ENCODE measurements at regions not wholly inside any gene's neighbourhood (a gene's known extent, or its start where the extent isn't known, plus 50 kb on each side); places are given as distances from the start of the nearest gene placed in this dataset.

DNA sequence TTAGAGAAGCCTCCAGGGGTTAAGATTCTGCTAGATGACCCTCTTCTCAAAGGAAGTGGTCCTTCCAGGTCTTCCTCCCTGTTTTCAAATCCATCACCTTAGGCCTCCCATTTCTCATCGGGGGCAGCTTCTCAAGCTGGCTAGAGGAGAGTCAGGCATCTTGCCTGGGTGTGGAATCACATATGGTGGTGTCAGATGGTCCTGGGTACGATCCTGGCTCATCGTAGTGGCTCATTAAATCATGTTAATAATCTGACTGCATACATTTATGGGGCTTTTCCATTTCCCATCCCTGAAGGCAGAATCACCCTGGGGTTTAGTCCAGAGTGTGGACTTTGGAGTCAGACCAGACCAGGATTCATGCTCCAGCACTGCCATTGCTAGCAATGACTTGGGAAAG, 132.6 kb downstream of the RPS24 start:
- ATAC-seq (replicated peaks in 1 of 4): no peak
- no peak overlapping the region for H3K4me3 Mint-ChIP-seq

DNA sequence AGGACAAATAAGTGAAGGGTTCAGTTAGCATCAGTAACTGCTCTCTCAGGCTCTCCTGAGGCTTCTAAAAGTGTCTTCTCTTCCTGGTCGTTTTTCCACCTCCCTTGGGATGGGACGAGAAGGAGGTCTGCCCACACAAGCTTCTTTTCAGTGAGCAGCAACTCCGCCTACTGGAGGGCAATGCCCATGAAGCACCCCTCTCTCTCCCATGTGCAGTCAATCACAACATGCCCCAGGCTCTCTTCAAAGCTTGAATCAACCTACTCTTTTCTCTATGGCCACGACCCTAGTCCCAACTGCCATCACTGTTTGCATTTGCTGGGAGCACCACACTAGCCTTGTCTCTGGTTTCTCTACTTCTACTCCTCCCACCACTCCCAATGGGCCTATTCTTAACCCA, 135.6 kb downstream of the RPS24 start:
- POLR2A ChIA-PET: no interaction called here
- H3K27ac Mint-ChIP-seq: no peak overlapping the region
- H3K27me3 ChIP-seq (replicated peaks in 1 of 2; ENCODE audit: control insufficient read depth in 2 of 2, extremely low read depth in 1 of 2, insufficient read depth in 2 of 2, low read length in 1 of 2): peaks cover 0 to 10% of the 10 kb centered on the region in 2 experiments

More for the DNA sequence above, 132.6 kb downstream of the RPS24 start:
- 83% methylated on average over 1 of the region's 3 CpGs for WGBS (ENCODE audit: insufficient coverage)
- no peak for DNase-seq
- H3K36me3 ChIP-seq (ENCODE audit: control insufficient read depth in 2 of 2, extremely low read depth in 1 of 2, insufficient read depth in 1 of 2, low read length in 1 of 2): no peaks in the 10 kb centered on the region
- H3K4me1 ChIP-seq (ENCODE audit: control insufficient read depth in 1 of 2, extremely low read depth in 1 of 2, insufficient read depth in 2 of 2, low read length in 2 of 2): no peaks in the 10 kb centered on the region
- no peaks in the 10 kb centered on the region for H3K9me3 ChIP-seq
- POLR2A ChIA-PET: no interaction called here
- H3K27ac ChIP-seq (ENCODE audit: low read length): no peak overlapping the region
- Mint-ChIP-seq H3K27me3 (no peaks in the 10 kb centered on the region), H3K9me3 (peaks cover 0 to 11% (median 5%) of the 10 kb centered on the region in 3 donors), H3K36me3 (no peaks in the 10 kb centered on the region), H3K27ac (no peak overlapping the region), H3K4me1 (no peaks in the 10 kb centered on the region)
- H3K27me3 ChIP-seq (replicated peaks in 1 of 2; ENCODE audit: control insufficient read depth in 2 of 2, extremely low read depth in 1 of 2, insufficient read depth in 2 of 2, low read length in 1 of 2): peaks cover 0 to 10% of the 10 kb centered on the region in 2 experiments
- H3K4me3 ChIP-seq (ENCODE audit: control insufficient read depth in 1 of 2, extremely low read depth in 1 of 2, low read length in 1 of 2): no peak overlapping the region
- CTCF ChIA-PET: interaction anchor here in 1 of 2 donors (0.7 kb wide), 1 partner anchor 9 kb away, joined by 3 read pairs; no protein-coding TSS in a partner anchor

DNA sequence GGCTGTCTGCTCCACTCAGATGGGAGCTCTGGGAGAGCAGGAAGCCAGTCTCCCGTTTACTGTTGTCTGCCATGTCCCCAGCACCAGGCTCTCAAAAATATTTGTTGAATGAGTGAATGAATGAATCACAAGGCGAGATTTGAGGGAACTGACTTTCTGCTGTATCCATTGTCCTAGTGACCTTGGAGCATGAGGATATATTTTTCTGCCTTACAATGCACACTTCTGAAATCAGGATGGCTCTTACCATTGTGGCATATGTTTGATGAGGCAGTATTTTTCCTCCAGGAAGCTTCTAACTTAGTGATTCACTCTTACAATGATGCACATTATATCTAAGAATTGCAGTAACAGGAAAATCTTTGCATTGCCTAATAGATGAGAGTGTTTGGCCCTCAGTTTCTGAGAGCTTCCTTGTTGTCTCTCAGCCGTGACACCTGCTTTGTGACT, 136.4 kb downstream of the RPS24 start:
- Histone ChIP-seq H3K27ac (ENCODE audit: low read length) (no peak overlapping the region), H3K36me3 (ENCODE audit: control insufficient read depth in 2 of 2, extremely low read depth in 1 of 2, insufficient read depth in 1 of 2, low read length in 1 of 2) (no peaks in the 10 kb centered on the region), H3K4me3 (ENCODE audit: control insufficient read depth in 1 of 2, extremely low read depth in 1 of 2, low read length in 1 of 2) (no peak overlapping the region), H3K4me1 (ENCODE audit: control insufficient read depth in 1 of 2, extremely low read depth in 1 of 2, insufficient read depth in 2 of 2, low read length in 2 of 2) (no peaks in the 10 kb centered on the region), H3K9me3 (no peaks in the 10 kb centered on the region), H3K27me3 (replicated peaks in 1 of 2; ENCODE audit: control insufficient read depth in 2 of 2, extremely low read depth in 1 of 2, insufficient read depth in 2 of 2, low read length in 1 of 2) (peaks cover 0 to 5% of the 10 kb centered on the region in 2 experiments)
- Mint-ChIP-seq H3K9me3 (no peaks in the 10 kb centered on the region), H3K27ac (no peak overlapping the region), H3K36me3 (no peaks in the 10 kb centered on the region), H3K4me3 (no peak overlapping the region), H3K4me1 (no peaks in the 10 kb centered on the region), H3K27me3 (no peaks in the 10 kb centered on the region)
- WGBS (ENCODE audit: insufficient coverage): no CpG with 5 or more reads among the region's 3 CpGs
- ATAC-seq (replicated peaks in 1 of 4): no peak
- DNase-seq: no peak
- CTCF ChIA-PET: no interaction called here
- POLR2A ChIA-PET: no interaction called here

More for the DNA sequence above, 135.6 kb downstream of the RPS24 start:
- Histone ChIP-seq H3K4me3 (ENCODE audit: control insufficient read depth in 1 of 2, extremely low read depth in 1 of 2, low read length in 1 of 2) (no peak overlapping the region), H3K4me1 (ENCODE audit: control insufficient read depth in 1 of 2, extremely low read depth in 1 of 2, insufficient read depth in 2 of 2, low read length in 2 of 2) (no peaks in the 10 kb centered on the region), H3K36me3 (ENCODE audit: control insufficient read depth in 2 of 2, extremely low read depth in 1 of 2, insufficient read depth in 1 of 2, low read length in 1 of 2) (no peaks in the 10 kb centered on the region), H3K27ac (ENCODE audit: low read length) (no peak overlapping the region), H3K9me3 (no peaks in the 10 kb centered on the region)
- Mint-ChIP-seq H3K9me3 (no peaks in the 10 kb centered on the region), H3K4me1 (no peaks in the 10 kb centered on the region), H3K36me3 (no peaks in the 10 kb centered on the region), H3K27me3 (no peaks in the 10 kb centered on the region), H3K4me3 (no peak overlapping the region)
- 57% methylated on average over 4 of the region's 4 CpGs for WGBS (ENCODE audit: insufficient coverage)
- CTCF ChIA-PET: no interaction called here
- ATAC-seq (replicated peaks in 1 of 4) (no peak), DNase-seq (no peak)

DNA sequence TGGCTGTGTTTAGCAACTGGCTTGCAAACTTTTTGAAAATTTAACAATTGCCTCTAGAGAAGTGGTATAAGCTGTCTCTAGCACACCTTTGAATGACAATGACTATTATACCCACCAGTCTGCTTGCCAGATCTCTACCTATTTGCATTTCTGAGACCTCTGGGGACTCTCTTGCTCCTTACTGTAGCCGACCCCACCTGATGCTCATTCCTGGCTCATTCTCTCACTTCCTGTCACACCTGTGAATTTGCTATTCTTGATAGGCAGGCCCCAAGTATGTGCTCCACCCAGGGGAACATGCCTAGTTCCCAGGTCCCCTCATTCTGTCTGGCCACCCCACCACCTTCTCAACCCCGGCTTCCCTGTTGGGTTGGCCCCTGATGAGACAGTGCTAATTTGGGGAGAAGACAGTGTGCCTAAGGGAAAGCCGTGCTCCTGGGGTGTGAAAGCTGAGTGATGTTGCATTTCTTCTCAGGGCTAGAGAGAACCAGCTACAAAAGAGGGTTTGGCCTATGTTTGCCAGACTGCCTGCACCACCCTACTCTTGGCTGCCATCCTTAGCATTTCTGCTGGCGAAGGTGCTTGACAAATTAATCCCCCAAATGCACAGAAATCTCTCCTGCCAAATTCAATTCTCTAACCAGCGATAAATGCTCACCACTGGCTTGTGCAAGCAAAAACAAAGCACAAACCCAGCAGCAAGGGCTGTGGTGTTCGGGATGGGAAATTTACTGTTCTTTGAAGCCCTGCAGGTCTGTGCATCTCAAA, 138.2 kb downstream of the RPS24 start:
- Histone ChIP-seq H3K27me3 (replicated peaks in 1 of 2; ENCODE audit: control insufficient read depth in 2 of 2, extremely low read depth in 1 of 2, insufficient read depth in 2 of 2, low read length in 1 of 2) (peaks cover 0 to 6% of the 10 kb centered on the region in 2 experiments), H3K4me3 (ENCODE audit: control insufficient read depth in 1 of 2, extremely low read depth in 1 of 2, low read length in 1 of 2) (no peak overlapping the region), H3K4me1 (ENCODE audit: control insufficient read depth in 1 of 2, extremely low read depth in 1 of 2, insufficient read depth in 2 of 2, low read length in 2 of 2) (no peaks in the 10 kb centered on the region), H3K36me3 (ENCODE audit: control insufficient read depth in 2 of 2, extremely low read depth in 1 of 2, insufficient read depth in 1 of 2, low read length in 1 of 2) (no peaks in the 10 kb centered on the region), H3K9me3 (no peaks in the 10 kb centered on the region), H3K27ac (ENCODE audit: low read length) (no peak overlapping the region)
- no peaks in the 10 kb centered on the region for H3K36me3 Mint-ChIP-seq
- ATAC-seq (replicated peaks in 1 of 4) (no peak), DNase-seq (no peak)
- ChIA-PET CTCF (no interaction called here), POLR2A (no interaction called here)
- 72% methylated on average over 2 of the region's 6 CpGs for WGBS (ENCODE audit: insufficient coverage)
- H3K9me3 Mint-ChIP-seq: no peaks in the 10 kb centered on the region
- no peaks in the 10 kb centered on the region for H3K27me3 Mint-ChIP-seq
- H3K4me3 Mint-ChIP-seq: no peak overlapping the region
- H3K4me1 Mint-ChIP-seq: no peaks in the 10 kb centered on the region
- no peak overlapping the region for H3K27ac Mint-ChIP-seq

DNA sequence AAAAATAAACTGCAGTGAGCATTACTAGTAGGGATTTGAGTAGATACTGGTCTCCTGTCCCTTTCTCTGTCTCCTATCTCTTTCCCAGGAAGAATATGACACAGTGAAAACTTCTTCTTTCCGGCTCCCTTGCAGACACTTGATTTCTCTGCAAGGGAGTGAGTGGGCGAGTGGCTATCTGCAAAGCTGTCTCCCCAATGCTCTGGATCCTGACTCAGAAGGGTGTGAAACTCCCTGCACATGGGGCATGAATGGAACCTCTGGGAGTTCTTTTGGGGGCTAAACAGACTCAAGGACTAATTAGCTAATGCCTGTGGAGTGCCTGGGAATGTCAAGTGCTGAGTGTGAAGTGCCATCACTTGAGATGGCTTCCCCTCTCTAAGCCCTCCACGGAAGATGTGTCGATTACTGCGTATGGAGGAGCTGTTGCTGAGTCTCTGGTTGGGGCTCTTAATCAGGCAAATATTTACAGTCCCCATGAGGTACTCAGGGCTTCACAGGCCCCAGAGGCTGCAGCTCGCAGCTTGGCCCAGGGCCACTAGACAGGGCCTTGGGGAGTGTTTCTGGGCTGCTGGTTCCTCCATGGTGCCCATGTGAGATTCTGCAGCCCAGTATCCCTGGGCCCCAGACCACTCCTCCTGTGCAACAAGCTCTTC, 139.8 kb downstream of the RPS24 start:
- Histone ChIP-seq H3K4me3 (ENCODE audit: control insufficient read depth in 1 of 2, extremely low read depth in 1 of 2, low read length in 1 of 2) (no peak overlapping the region), H3K27me3 (replicated peaks in 1 of 2; ENCODE audit: control insufficient read depth in 2 of 2, extremely low read depth in 1 of 2, insufficient read depth in 2 of 2, low read length in 1 of 2) (peaks cover 0 to 6% of the 10 kb centered on the region in 2 experiments), H3K36me3 (ENCODE audit: control insufficient read depth in 2 of 2, extremely low read depth in 1 of 2, insufficient read depth in 1 of 2, low read length in 1 of 2) (no peaks in the 10 kb centered on the region), H3K9me3 (no peaks in the 10 kb centered on the region), H3K4me1 (ENCODE audit: control insufficient read depth in 1 of 2, extremely low read depth in 1 of 2, insufficient read depth in 2 of 2, low read length in 2 of 2) (no peaks in the 10 kb centered on the region), H3K27ac (ENCODE audit: low read length) (no peak overlapping the region)
- Mint-ChIP-seq H3K36me3 (no peaks in the 10 kb centered on the region), H3K27ac (no peak overlapping the region), H3K27me3 (no peaks in the 10 kb centered on the region), H3K9me3 (no peaks in the 10 kb centered on the region), H3K4me1 (no peaks in the 10 kb centered on the region), H3K4me3 (no peak overlapping the region)
- ChIA-PET CTCF (no interaction called here), POLR2A (interaction anchor here in 1 of 2 donors (0.6 kb wide), 1 partner anchor 1096 kb away, joined by 3 read pairs; no protein-coding TSS in a partner anchor)
- ATAC-seq (replicated peaks in 1 of 4) (no peak), DNase-seq (no peak)
- 88% methylated on average over 4 of the region's 6 CpGs for WGBS (ENCODE audit: insufficient coverage)

DNA sequence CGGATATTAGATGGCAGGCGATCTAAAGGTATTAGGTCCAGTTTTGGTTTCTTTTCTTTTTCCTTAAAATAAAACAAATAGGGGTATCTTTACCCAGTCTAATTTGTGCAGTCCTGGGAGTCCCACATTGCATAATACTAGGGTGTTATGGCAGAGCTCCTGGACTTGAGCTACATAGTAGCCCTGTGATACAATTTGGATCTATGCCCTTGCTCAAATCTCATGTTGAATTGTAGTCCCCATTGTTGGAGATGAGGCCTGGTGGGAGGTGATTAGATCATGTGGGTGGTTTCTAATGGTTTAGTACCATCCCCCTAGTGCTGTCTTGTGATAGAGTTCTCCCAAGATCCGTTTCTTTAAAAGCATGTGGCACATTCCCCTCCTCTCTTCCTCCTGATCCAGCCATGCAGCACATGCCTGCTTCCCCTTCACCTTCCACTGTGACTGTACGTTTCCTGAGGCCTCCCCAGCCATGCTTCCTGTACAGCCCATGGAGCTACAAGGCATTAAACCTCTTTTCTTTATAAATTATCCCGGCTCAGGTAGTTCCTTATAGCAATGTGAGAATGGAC, 141.9 kb downstream of the RPS24 start:
- POLR2A ChIA-PET: no interaction called here

More for the DNA sequence above, 141.9 kb downstream of the RPS24 start:
- Histone ChIP-seq H3K27ac (ENCODE audit: low read length) (no peak overlapping the region), H3K4me1 (ENCODE audit: control insufficient read depth in 1 of 2, extremely low read depth in 1 of 2, insufficient read depth in 2 of 2, low read length in 2 of 2) (no peaks in the 10 kb centered on the region), H3K9me3 (no peaks in the 10 kb centered on the region), H3K4me3 (ENCODE audit: control insufficient read depth in 1 of 2, extremely low read depth in 1 of 2, low read length in 1 of 2) (no peak overlapping the region), H3K27me3 (replicated peaks in 1 of 2; ENCODE audit: control insufficient read depth in 2 of 2, extremely low read depth in 1 of 2, insufficient read depth in 2 of 2, low read length in 1 of 2) (peaks cover 0 to 9% of the 10 kb centered on the region in 2 experiments), H3K36me3 (ENCODE audit: control insufficient read depth in 2 of 2, extremely low read depth in 1 of 2, insufficient read depth in 1 of 2, low read length in 1 of 2) (no peaks in the 10 kb centered on the region)
- H3K27ac Mint-ChIP-seq: no peak overlapping the region
- ATAC-seq (replicated peaks in 1 of 4) (no peak), DNase-seq (no peak)
- peaks cover 0 to 2% of the 10 kb centered on the region in 2 donors for H3K27me3 Mint-ChIP-seq
- WGBS (ENCODE audit: insufficient coverage): 71% methylated on average over 1 of the region's 5 CpGs
- no peaks in the 10 kb centered on the region for H3K4me1 Mint-ChIP-seq
- no peaks in the 10 kb centered on the region for H3K36me3 Mint-ChIP-seq
- H3K9me3 Mint-ChIP-seq: no peaks in the 10 kb centered on the region
- H3K4me3 Mint-ChIP-seq: no peak overlapping the region
- CTCF ChIA-PET: interaction anchor here in 1 of 2 donors (0.5 kb wide), 1 partner anchor 9 kb away, joined by 3 read pairs; no protein-coding TSS in a partner anchor

Measured in T-cell (primary cell).